ENCODE measurements at regions not wholly inside any gene's neighbourhood (a gene's known extent, or its start where the extent isn't known, plus 50 kb on each side); places are given as distances from the start of the nearest gene placed in this dataset.

DNA sequence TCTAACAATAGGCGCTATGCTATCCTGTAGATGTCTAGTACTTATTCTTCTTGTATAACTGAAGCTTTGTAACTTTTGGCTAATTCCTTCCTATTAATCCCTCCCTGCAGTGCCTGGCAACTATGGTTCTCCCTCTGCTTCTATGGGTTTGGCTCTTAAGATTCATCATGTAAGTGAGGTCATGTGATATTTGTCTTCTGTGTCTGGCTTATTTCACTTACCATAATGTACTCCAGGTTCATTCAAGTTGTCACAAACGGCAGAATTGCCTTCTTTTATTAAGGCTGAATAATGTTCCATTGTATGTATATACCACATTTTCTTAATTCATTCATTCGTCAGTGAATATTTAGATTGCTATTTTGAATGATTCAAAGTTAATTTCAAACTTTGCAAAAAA lies 149.9 kb upstream of the GAS1 start:
- POLR2A ChIA-PET = no interaction called here
- Mint-ChIP-seq H3K27ac (no peak overlapping the region), H3K27me3 (no peaks in the 10 kb centered on the region), H3K4me1 (no peaks in the 10 kb centered on the region), H3K4me3 (no peak overlapping the region), H3K36me3 (ENCODE audit: low read depth) (no peaks in the 10 kb centered on the region), H3K9me3 (no peaks in the 10 kb centered on the region)
- CTCF ChIA-PET = no interaction called here
- DNase-seq = no peak

- DNase-seq = no peak
- H3K4me3 Mint-ChIP-seq = no peak overlapping the region
- ChIA-PET CTCF (no interaction called here), POLR2A (no interaction called here)
- no peaks in the 10 kb centered on the region for H3K36me3 Mint-ChIP-seq (ENCODE audit: low read depth)
- no peak overlapping the region for H3K27ac Mint-ChIP-seq
- H3K9me3 Mint-ChIP-seq = no peaks in the 10 kb centered on the region
- H3K4me1 Mint-ChIP-seq = no peaks in the 10 kb centered on the region
- no peaks in the 10 kb centered on the region for H3K27me3 Mint-ChIP-seq
Observed at GRCh38 chr9:87099407-87099806, 152.1 kb upstream of the GAS1 start.

- no peaks in the 10 kb centered on the region for H3K9me3 Mint-ChIP-seq
Observed at GRCh38 chr9:87100001-87100400, 152.7 kb upstream of the GAS1 start.

DNA sequence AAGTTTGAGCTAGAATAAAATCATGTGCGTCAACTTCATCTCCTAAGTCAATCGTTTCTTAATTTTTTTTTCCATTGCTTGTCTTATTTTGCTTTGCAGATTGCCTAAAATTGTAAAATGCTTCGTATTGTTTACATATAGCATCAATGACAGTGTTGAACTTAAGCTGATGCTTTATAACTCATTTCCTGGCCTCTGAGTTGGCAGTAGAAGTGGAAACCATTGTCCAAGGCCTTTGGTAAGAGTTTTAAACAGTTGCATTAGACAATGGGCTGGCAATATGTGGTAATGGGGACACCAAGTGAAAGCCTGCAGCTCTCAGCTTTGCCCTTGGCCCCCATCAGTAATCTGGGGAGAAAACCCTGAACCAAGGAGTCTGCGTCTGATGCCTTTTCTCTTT lies 154.8 kb upstream of the GAS1 start:
- H3K27ac Mint-ChIP-seq = no peak overlapping the region
- DNase-seq = no peak
- H3K4me1 Mint-ChIP-seq = no peaks in the 10 kb centered on the region
- CTCF ChIA-PET = no interaction called here
- H3K36me3 Mint-ChIP-seq (ENCODE audit: low read depth) = no peaks in the 10 kb centered on the region
- H3K27me3 Mint-ChIP-seq = no peaks in the 10 kb centered on the region
- no peak overlapping the region for H3K4me3 Mint-ChIP-seq
- no peaks in the 10 kb centered on the region for H3K9me3 Mint-ChIP-seq
- POLR2A ChIA-PET = no interaction called here

More at GRCh38 chr9:87100001-87100400, 152.7 kb upstream of the GAS1 start:
- H3K4me3 Mint-ChIP-seq = no peak overlapping the region
- no peaks in the 10 kb centered on the region for H3K36me3 Mint-ChIP-seq (ENCODE audit: low read depth)
- H3K27ac Mint-ChIP-seq = no peak overlapping the region
- CTCF ChIA-PET = no interaction called here
- H3K27me3 Mint-ChIP-seq = no peaks in the 10 kb centered on the region
- DNase-seq = no peak
- POLR2A ChIA-PET = no interaction called here
- H3K4me1 Mint-ChIP-seq = no peaks in the 10 kb centered on the region

- H3K9me3 Mint-ChIP-seq = no peaks in the 10 kb centered on the region
- DNase-seq = no peak
- ChIA-PET POLR2A (no interaction called here), CTCF (no interaction called here)
- H3K36me3 Mint-ChIP-seq (ENCODE audit: low read depth) = no peaks in the 10 kb centered on the region
- H3K27me3 Mint-ChIP-seq = peaks cover 4% of the 10 kb centered on the region
- no peak overlapping the region for H3K4me3 Mint-ChIP-seq
- no peaks in the 10 kb centered on the region for H3K4me1 Mint-ChIP-seq
- no peak overlapping the region for H3K27ac Mint-ChIP-seq
Observed at GRCh38 chr9:87107072-87107471, 159.8 kb upstream of the GAS1 start.

DNA sequence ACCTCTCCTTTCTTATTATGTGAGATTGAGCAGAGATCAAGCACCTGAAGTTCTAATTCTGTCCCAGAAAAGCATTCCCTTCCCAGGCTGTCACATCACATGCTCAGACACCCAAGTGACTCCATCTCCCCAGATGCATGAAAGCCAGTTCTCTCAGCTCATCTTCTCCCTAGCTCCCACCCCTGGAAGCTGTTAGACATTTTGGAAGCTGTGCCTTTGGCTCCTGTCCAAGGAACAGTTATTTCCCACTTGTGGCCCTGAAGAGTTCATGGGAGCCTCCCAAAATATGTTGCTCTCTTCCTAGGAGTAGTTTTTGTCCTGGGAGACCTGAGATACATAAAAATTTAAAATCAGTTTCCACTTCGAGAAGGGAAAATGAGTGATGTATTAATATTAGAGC lies 161.4 kb upstream of the GAS1 start:
- POLR2A ChIA-PET = no interaction called here
- CTCF ChIA-PET = no interaction called here
- Mint-ChIP-seq H3K27me3 (peaks cover 4% of the 10 kb centered on the region), H3K4me3 (no peak overlapping the region), H3K27ac (no peak overlapping the region), H3K4me1 (no peaks in the 10 kb centered on the region), H3K36me3 (ENCODE audit: low read depth) (no peaks in the 10 kb centered on the region), H3K9me3 (no peaks in the 10 kb centered on the region)
- DNase-seq = no peak

- Mint-ChIP-seq H3K27ac (no peak overlapping the region), H3K4me3 (no peak overlapping the region), H3K9me3 (no peaks in the 10 kb centered on the region), H3K4me1 (no peaks in the 10 kb centered on the region), H3K27me3 (peaks cover 4% of the 10 kb centered on the region), H3K36me3 (ENCODE audit: low read depth) (no peaks in the 10 kb centered on the region)
- POLR2A ChIA-PET = no interaction called here
- DNase-seq = no peak
- CTCF ChIA-PET = no interaction called here
Observed at GRCh38 chr9:87109231-87109631, 161.9 kb upstream of the GAS1 start.

DNA sequence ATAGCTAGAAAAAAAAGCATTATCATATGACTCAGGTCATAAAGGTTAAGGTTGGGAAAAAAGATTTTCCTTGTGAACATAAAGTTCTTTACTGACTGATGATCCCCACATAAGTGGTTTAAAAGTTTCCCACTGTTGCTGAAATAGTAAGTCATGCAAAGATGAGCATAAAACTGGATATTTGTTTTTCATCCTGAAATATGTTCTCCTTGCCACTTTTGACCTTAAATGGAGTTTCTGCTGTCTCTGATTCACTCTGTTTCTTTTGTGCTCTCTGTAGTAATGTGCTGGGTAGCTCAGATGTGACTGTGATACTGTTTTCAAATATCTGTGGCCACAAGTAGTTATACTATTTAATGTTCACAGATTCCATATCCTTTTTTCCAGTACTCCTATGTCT lies 162.5 kb upstream of the GAS1 start:
- CTCF ChIA-PET = no interaction called here
- Mint-ChIP-seq H3K27me3 (peaks cover 4% of the 10 kb centered on the region), H3K9me3 (no peaks in the 10 kb centered on the region), H3K36me3 (ENCODE audit: low read depth) (no peaks in the 10 kb centered on the region), H3K4me1 (no peaks in the 10 kb centered on the region), H3K4me3 (no peak overlapping the region), H3K27ac (no peak overlapping the region)
- no peak for DNase-seq
- POLR2A ChIA-PET = no interaction called here

DNA sequence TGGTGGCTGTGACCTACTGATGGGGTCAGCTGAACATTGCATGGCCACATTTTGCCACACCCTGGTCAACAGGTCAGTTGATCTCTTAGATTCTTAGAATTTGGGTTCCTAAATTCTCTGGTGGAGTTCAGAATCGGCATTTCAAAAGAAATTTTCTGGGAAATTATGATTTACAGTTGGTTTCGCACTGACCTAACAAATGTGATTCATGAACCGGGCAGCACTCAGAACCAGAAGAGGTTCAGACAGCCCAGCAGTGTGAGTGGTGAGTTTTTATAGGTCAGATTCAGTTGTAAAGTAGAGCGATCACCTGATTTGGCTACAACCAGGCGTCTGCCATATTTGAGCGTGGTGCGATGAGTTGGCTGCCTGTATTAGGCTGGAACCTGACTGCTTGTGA lies 163.7 kb upstream of the GAS1 start:
- CTCF ChIA-PET = no interaction called here
- POLR2A ChIA-PET = no interaction called here
- no peak for DNase-seq
- H3K27ac Mint-ChIP-seq = no peak overlapping the region
- H3K27me3 Mint-ChIP-seq = peaks cover 7% of the 10 kb centered on the region
- H3K4me1 Mint-ChIP-seq = no peaks in the 10 kb centered on the region
- no peaks in the 10 kb centered on the region for H3K9me3 Mint-ChIP-seq
- H3K4me3 Mint-ChIP-seq = no peak overlapping the region
- no peaks in the 10 kb centered on the region for H3K36me3 Mint-ChIP-seq (ENCODE audit: low read depth)

GRCh38 chr9:87112656-87113055 lies 165.3 kb upstream of the GAS1 start:
- POLR2A ChIA-PET = no interaction called here
- H3K4me3 Mint-ChIP-seq = no peak overlapping the region
- CTCF ChIA-PET = no interaction called here
- no peaks in the 10 kb centered on the region for H3K4me1 Mint-ChIP-seq
- H3K36me3 Mint-ChIP-seq (ENCODE audit: low read depth) = no peaks in the 10 kb centered on the region
- no peaks in the 10 kb centered on the region for H3K9me3 Mint-ChIP-seq
- H3K27ac Mint-ChIP-seq = no peak overlapping the region
- H3K27me3 Mint-ChIP-seq = peaks cover 7% of the 10 kb centered on the region
- no peak for DNase-seq

GRCh38 chr9:87113874-87114273 lies 166.6 kb upstream of the GAS1 start:
- no peak overlapping the region for H3K4me3 Mint-ChIP-seq
- H3K36me3 Mint-ChIP-seq (ENCODE audit: low read depth) = no peaks in the 10 kb centered on the region
- ChIA-PET POLR2A (no interaction called here), CTCF (no interaction called here)
- H3K27ac Mint-ChIP-seq = no peak overlapping the region
- no peaks in the 10 kb centered on the region for H3K9me3 Mint-ChIP-seq
- peaks cover 7% of the 10 kb centered on the region for H3K27me3 Mint-ChIP-seq
- DNase-seq = no peak
- no peaks in the 10 kb centered on the region for H3K4me1 Mint-ChIP-seq

DNA sequence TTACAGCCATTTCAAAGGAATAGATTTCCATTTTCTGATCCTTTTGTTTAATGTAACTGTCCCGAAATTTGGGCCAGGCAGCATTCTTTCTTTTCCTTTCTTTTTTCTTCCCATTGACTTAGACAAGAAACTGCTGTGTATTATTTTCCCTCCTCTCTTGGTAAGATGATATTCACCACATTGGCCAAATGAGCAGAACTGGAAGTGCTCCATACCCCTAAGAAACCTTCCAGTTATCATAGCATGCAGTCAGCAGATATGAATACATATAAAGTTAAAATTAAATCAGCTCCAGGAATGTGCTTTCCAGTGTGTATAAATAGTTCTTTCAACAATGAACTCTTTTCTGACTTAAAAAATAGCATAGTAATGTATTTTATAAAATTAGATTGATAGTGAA lies 168.5 kb upstream of the GAS1 start:
- no peak for DNase-seq
- Mint-ChIP-seq H3K9me3 (no peaks in the 10 kb centered on the region), H3K36me3 (ENCODE audit: low read depth) (no peaks in the 10 kb centered on the region), H3K27me3 (peaks cover 3% of the 10 kb centered on the region), H3K27ac (no peak overlapping the region), H3K4me3 (no peak overlapping the region), H3K4me1 (no peaks in the 10 kb centered on the region)
- ChIA-PET POLR2A (no interaction called here), CTCF (no interaction called here)

DNA sequence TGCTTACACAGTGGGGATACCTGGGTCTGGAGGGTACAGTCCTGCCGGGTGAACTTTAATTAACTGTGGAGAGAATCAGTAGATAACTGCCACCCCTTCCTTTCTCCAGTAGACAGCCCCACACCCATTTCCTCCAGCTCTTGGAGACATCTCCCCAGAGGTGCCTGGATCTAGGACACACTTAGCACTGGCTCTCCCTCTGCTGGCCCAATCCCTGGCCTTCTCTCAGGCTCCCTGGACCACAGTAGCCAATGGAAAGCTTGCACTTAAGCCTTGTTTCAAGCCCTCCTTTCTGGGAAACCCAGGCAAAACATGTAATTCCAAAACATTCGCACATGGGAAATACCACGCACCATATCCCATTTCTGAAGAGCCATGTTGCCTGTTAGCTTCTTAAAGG lies 169.2 kb upstream of the GAS1 start:
- CTCF ChIA-PET = no interaction called here
- Mint-ChIP-seq H3K27me3 (peaks cover 3% of the 10 kb centered on the region), H3K4me3 (no peak overlapping the region), H3K9me3 (no peaks in the 10 kb centered on the region), H3K27ac (no peak overlapping the region), H3K36me3 (ENCODE audit: low read depth) (no peaks in the 10 kb centered on the region), H3K4me1 (no peaks in the 10 kb centered on the region)
- POLR2A ChIA-PET = no interaction called here
- DNase-seq = no peak

DNA sequence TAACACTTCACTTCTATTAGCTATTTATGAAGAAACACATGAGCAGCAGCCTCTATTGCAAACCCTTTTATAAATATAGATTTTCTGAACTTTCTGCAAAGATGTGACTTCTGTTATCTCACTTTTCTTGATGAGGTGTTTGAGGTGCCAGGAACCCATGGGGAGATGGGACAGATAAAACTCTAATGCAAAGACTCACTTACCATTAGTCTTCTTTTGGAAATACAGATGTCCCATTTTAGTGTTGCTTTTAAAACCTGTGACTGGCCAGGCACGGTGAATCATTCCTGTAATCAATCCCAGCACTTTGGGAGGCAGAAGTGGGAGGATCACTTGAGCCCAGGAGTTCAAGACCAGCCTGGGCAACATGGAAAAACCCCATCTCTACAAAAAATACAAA lies 171.3 kb upstream of the GAS1 start:
- peaks cover 5% of the 10 kb centered on the region for H3K27me3 Mint-ChIP-seq
- no peaks in the 10 kb centered on the region for H3K36me3 Mint-ChIP-seq (ENCODE audit: low read depth)
- H3K27ac Mint-ChIP-seq = no peak overlapping the region
- H3K9me3 Mint-ChIP-seq = no peaks in the 10 kb centered on the region
- CTCF ChIA-PET = interaction anchor here (1.5 kb wide), 1 partner anchor 26 kb away, joined by 3 read pairs; no protein-coding TSS in a partner anchor
- POLR2A ChIA-PET = no interaction called here
- DNase-seq = no peak
- H3K4me3 Mint-ChIP-seq = no peak overlapping the region
- peaks cover 5% of the 10 kb centered on the region for H3K4me1 Mint-ChIP-seq

DNA sequence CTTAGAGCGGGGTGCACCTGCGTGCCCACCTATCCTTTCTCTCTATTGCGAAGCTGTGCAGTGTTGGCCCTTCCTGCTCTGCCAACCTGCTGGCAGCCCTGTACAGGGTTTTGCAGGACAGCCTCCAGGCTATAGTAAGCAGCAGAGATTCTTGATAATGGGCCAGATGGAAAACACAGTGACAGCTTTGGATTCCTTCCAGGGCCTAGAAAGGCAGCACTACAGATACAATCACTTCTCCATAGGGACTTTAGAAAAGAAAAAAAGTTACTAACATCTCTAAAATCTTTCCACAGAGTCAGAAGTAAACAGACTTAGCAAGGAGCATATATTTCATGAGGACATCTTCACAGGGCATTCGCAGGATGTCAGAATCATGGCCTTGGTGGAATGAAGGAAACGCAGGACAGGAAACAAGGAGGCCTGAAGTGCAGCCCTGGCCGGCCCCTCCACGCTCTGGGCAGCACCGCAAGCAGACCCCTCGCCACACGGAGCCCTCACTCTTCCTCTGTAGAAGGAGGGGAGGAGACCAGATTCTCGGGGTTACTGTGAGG lies 172.1 kb upstream of the GAS1 start:
- H3K36me3 Mint-ChIP-seq (ENCODE audit: low read depth) = no peaks in the 10 kb centered on the region
- H3K4me1 Mint-ChIP-seq = peaks cover 5% of the 10 kb centered on the region

More for the DNA sequence above, 172.1 kb upstream of the GAS1 start:
- ChIA-PET POLR2A (no interaction called here), CTCF (no interaction called here)
- Mint-ChIP-seq H3K4me3 (no peak overlapping the region), H3K27me3 (peaks cover 5% of the 10 kb centered on the region), H3K27ac (no peak overlapping the region), H3K9me3 (no peaks in the 10 kb centered on the region)
- no peak for DNase-seq

Measured in activated CD4-positive, alpha-beta memory T cell treated with anti-CD3 and anti-CD28 coated beads, Interleukin-2, amount 10 ng/mL, durations not matched to agents 7 days and 5 days (primary cell).